ENCODE measurements at regions not wholly inside any gene's neighbourhood (a gene's known extent, or its start where the extent isn't known, plus 50 kb on each side); places are given as distances from the start of the nearest gene placed in this dataset.

- H3K4me1 Mint-ChIP-seq (ENCODE audit: low read depth): peaks cover 43% of the 10 kb centered on the region
- no peak overlapping the region for H3K4me3 Mint-ChIP-seq (ENCODE audit: unreplicated experiment)
- no peaks in the 10 kb centered on the region for H3K27me3 Mint-ChIP-seq (ENCODE audit: low read depth)
- TF ChIP-seq, protein P1, sequence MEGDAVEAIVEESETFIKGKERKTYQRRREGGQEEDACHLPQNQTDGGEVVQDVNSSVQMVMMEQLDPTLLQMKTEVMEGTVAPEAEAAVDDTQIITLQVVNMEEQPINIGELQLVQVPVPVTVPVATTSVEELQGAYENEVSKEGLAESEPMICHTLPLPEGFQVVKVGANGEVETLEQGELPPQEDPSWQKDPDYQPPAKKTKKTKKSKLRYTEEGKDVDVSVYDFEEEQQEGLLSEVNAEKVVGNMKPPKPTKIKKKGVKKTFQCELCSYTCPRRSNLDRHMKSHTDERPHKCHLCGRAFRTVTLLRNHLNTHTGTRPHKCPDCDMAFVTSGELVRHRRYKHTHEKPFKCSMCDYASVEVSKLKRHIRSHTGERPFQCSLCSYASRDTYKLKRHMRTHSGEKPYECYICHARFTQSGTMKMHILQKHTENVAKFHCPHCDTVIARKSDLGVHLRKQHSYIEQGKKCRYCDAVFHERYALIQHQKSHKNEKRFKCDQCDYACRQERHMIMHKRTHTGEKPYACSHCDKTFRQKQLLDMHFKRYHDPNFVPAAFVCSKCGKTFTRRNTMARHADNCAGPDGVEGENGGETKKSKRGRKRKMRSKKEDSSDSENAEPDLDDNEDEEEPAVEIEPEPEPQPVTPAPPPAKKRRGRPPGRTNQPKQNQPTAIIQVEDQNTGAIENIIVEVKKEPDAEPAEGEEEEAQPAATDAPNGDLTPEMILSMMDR (IDR thresholded peaks at IDR 0.05): no peak
- no peak overlapping the region for H3K27ac Mint-ChIP-seq (ENCODE audit: unreplicated experiment)
- H3K9me3 Mint-ChIP-seq (ENCODE audit: low read depth): no peaks in the 10 kb centered on the region
- H3K36me3 Mint-ChIP-seq (ENCODE audit: low read depth): peaks cover 3% of the 10 kb centered on the region
- DNase-seq (ENCODE audit: low spot score): no peak
Measured at GRCh38 chr2:120860579-120860922, 124.9 kb downstream of the GLI2 start.

DNA sequence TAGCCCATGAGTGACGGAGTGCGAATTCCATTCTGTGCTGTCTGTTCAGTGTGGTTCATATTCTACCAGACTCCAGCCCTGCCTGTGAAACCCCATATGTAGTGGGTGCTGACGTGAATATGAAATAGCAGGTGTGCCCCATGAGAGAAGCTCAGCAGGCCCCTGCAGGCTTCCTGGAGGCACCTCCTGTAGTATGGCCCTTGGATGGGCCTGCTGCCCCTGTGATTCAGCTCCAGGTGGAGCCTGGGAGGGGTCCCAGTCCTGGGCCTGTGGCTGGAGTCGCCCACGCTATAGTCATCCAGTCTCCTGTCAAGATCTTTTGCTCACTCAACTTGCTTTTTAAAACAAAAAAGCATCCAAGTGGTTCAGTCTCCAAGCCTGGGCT, 125.5 kb downstream of the GLI2 start:
- Mint-ChIP-seq H3K4me1 (ENCODE audit: low read depth) (peaks cover 47% of the 10 kb centered on the region), H3K27ac (ENCODE audit: unreplicated experiment) (no peak overlapping the region), H3K9me3 (ENCODE audit: low read depth) (no peaks in the 10 kb centered on the region), H3K36me3 (ENCODE audit: low read depth) (peaks cover 3% of the 10 kb centered on the region), H3K27me3 (ENCODE audit: low read depth) (no peaks in the 10 kb centered on the region), H3K4me3 (ENCODE audit: unreplicated experiment) (no peak overlapping the region)
- TF ChIP-seq, protein P1 (IDR thresholded peaks at IDR 0.05): no peak
- peak; percentile 64 for DNase-seq (ENCODE audit: low spot score)

GRCh38 chr2:120861576-120862191, 126.0 kb downstream of the GLI2 start:
- H3K4me3 Mint-ChIP-seq (ENCODE audit: unreplicated experiment): no peak overlapping the region
- TF ChIP-seq, protein P1 (IDR thresholded peaks at IDR 0.05): no peak
- DNase-seq (ENCODE audit: low spot score): peak; percentile 55
- peaks cover 3% of the 10 kb centered on the region for H3K36me3 Mint-ChIP-seq (ENCODE audit: low read depth)
- no peaks in the 10 kb centered on the region for H3K27me3 Mint-ChIP-seq (ENCODE audit: low read depth)
- peaks cover 48% of the 10 kb centered on the region for H3K4me1 Mint-ChIP-seq (ENCODE audit: low read depth)
- H3K27ac Mint-ChIP-seq (ENCODE audit: unreplicated experiment): no peak overlapping the region
- no peaks in the 10 kb centered on the region for H3K9me3 Mint-ChIP-seq (ENCODE audit: low read depth)

DNA sequence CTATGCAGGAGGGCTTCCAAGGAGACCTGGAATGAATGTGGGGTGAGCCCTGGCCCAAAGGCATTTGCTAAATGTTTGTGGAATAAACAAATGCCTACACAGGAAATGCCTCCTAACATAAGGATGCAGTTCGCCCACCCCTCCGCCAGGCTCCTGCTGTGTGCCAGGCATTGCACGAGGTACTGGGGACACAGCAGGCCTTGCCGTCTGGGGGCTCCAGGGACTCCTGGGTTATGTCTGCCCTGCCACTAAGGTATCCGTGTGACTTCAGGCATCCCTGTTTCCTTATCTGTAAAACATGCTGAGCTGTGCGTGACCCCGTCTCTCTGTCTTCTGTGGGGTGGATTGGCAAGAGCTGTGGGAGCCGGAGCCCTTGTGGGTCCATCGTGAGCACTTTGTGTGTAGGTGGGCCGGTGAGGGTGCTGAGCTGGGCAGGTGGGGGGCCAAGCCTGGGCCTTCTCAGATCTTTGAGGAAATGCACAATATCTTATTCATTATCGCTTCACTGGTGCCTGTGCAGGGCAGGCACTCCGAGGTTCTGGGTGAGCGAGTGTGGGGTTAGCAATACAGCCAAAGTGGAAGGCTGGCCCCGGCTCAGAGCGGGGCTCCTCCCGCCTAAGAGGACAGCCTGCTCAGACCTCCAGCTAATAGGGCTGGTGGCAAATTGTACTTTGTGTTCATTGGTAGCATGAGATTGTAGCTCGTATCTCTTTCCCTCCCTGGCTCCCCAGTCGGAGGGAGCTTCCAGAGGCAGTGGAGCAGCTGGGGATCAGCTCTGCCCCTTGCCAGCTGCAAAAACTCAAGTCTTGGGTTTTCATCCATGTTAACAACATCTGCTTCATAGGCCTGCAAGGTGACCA, 126.8 kb downstream of the GLI2 start:
- TF ChIP-seq, protein P1 (IDR thresholded peaks at IDR 0.05): no peak
- H3K4me1 Mint-ChIP-seq (ENCODE audit: low read depth): peaks cover 52% of the 10 kb centered on the region
- H3K9me3 Mint-ChIP-seq (ENCODE audit: low read depth): no peaks in the 10 kb centered on the region
- DNase-seq (ENCODE audit: low spot score): peak; percentile 85
- no peak overlapping the region for H3K27ac Mint-ChIP-seq (ENCODE audit: unreplicated experiment)
- H3K4me3 Mint-ChIP-seq (ENCODE audit: unreplicated experiment): no peak overlapping the region
- H3K27me3 Mint-ChIP-seq (ENCODE audit: low read depth): no peaks in the 10 kb centered on the region
- H3K36me3 Mint-ChIP-seq (ENCODE audit: low read depth): peaks cover 3% of the 10 kb centered on the region

- Mint-ChIP-seq H3K36me3 (ENCODE audit: low read depth) (peaks cover 3% of the 10 kb centered on the region), H3K9me3 (ENCODE audit: low read depth) (no peaks in the 10 kb centered on the region), H3K27me3 (ENCODE audit: low read depth) (no peaks in the 10 kb centered on the region), H3K4me3 (ENCODE audit: unreplicated experiment) (no peak overlapping the region), H3K27ac (ENCODE audit: unreplicated experiment) (no peak overlapping the region), H3K4me1 (ENCODE audit: low read depth) (peaks cover 60% of the 10 kb centered on the region)
- TF ChIP-seq, protein P1 (IDR thresholded peaks at IDR 0.05): no peak
- peak; percentile 89 for DNase-seq (ENCODE audit: low spot score)
Measured at GRCh38 chr2:120863146-120863545, 127.5 kb downstream of the GLI2 start.
